ENCODE measurements at regions not wholly inside any gene's neighbourhood (a gene's known extent, or its start where the extent isn't known, plus 50 kb on each side); places are given as distances from the start of the nearest gene placed in this dataset.

GRCh38 chr16:8005096-8005860, 585.0 kb downstream of the TMEM114 start:
- Histone ChIP-seq H3K9ac (ENCODE audit: low read depth, low read length) (no peak overlapping the region), H3K36me3 (ENCODE audit: insufficient read depth, low read length) (no peaks in the 10 kb centered on the region), H3K9me3 (ENCODE audit: control insufficient read depth, insufficient read depth, low read length) (no peaks in the 10 kb centered on the region), H3K4me1 (ENCODE audit: insufficient read depth, low read length) (no peaks in the 10 kb centered on the region)

DNA sequence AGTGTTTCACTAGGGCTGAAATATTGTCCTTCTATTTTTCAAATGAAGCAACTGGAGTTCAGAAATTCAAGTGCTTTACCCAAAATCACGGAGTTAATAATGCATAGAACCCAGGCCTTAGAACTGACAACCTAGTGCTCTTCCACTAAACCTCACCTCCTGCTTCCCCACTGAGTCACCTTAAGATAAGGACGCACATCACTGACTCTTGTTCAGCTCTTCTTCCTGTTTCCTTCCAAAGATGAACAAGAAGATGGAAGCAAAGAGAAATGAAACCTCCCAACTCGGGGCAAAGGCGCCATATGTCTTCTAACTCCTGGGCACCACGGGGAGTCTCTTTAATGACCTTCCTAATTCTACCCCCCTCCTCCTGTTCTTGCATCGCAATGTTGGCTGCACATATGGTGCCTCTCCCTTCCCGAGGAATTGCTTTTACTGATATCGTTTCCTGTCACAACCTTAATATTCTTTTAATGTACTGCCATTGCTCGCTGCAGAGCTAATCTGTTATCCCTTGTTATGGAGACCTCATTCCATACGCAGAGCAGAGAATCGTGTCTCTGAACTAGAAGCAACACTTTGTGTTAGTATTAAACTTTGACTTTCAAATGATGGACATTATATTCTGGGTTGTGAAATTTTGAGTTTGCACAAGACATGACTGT, 591.4 kb downstream of the TMEM114 start:
- no peaks in the 10 kb centered on the region for H3K36me3 ChIP-seq (ENCODE audit: insufficient read depth, low read length)
- no peaks in the 10 kb centered on the region for H3K4me1 ChIP-seq (ENCODE audit: insufficient read depth, low read length)
- H3K9me3 ChIP-seq (ENCODE audit: control insufficient read depth, insufficient read depth, low read length), result no peaks in the 10 kb centered on the region
- no peak overlapping the region for H3K9ac ChIP-seq (ENCODE audit: low read depth, low read length)

- H3K9me3 ChIP-seq (ENCODE audit: control insufficient read depth, insufficient read depth, low read length), result no peaks in the 10 kb centered on the region
- no peaks in the 10 kb centered on the region for H3K36me3 ChIP-seq (ENCODE audit: insufficient read depth, low read length)
- no peaks in the 10 kb centered on the region for H3K4me1 ChIP-seq (ENCODE audit: insufficient read depth, low read length)
- no peak overlapping the region for H3K9ac ChIP-seq (ENCODE audit: low read depth, low read length)
Measured at GRCh38 chr16:7997966-7998365, 592.3 kb downstream of the TMEM114 start.

GRCh38 chr16:7992616-7993015, 597.7 kb downstream of the TMEM114 start:
- Histone ChIP-seq H3K4me1 (ENCODE audit: insufficient read depth, low read length) (no peaks in the 10 kb centered on the region), H3K9ac (ENCODE audit: low read depth, low read length) (no peak overlapping the region), H3K9me3 (ENCODE audit: control insufficient read depth, insufficient read depth, low read length) (no peaks in the 10 kb centered on the region), H3K36me3 (ENCODE audit: insufficient read depth, low read length) (no peaks in the 10 kb centered on the region)

DNA sequence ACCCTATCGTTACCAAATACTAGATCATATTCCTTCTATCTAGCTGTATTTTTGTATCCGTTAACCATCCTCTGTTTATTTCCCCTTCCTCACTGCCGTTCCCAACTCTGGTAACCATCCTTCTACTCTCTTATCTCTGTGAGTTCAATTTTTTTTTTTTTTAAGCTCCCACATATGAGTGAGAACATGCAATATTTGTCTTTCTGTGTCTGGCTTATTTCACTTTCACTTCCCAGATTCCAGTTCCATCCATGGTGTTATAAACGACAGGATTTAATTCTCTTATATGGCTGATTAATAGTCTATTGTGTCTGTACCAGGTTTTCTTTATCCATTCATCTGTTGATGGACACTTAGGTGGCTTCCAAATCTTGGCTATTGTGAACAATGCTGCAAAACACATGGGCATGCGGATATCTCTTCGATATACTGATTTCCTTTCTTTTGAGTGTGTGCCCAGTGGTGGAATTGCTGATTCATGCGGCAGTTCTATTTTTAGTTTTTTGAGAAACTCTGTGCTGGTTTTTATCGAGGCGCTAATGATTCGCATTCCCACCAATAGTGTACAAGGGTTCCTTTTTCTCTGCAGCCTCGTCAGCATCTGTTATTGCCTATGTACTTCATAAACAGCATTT, 599.6 kb downstream of the TMEM114 start:
- Histone ChIP-seq H3K36me3 (ENCODE audit: insufficient read depth, low read length) (no peaks in the 10 kb centered on the region), H3K4me1 (ENCODE audit: insufficient read depth, low read length) (no peaks in the 10 kb centered on the region; the same call in 1 of the 2 replicates), H3K9me3 (ENCODE audit: control insufficient read depth, insufficient read depth, low read length) (no peaks in the 10 kb centered on the region), H3K9ac (ENCODE audit: low read depth, low read length) (no peak overlapping the region)

DNA sequence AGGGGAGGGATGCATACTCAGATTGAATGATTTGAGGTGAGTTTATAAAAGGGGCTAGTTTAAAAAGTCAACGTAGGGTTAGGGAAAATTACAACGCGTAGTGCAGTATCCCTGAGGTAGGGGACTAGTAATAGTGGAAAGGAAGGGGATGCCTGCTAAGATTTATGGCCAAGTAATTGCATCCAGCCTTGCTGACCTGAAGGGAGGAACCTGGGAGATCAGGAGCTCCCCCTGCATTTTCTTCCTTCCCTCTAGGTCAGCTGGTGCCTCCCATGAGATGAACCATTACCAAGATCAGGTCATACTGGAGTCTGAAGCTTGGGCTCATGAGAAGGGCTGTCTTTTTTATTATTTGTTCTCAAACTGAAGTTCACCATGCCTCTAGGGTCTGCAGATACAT, 606.6 kb downstream of the TMEM114 start:
- Histone ChIP-seq H3K9ac (ENCODE audit: low read depth, low read length) (no peak overlapping the region), H3K9me3 (ENCODE audit: control insufficient read depth, insufficient read depth, low read length) (no peaks in the 10 kb centered on the region), H3K4me1 (ENCODE audit: insufficient read depth, low read length) (no peaks in the 10 kb centered on the region; the same call in 1 of the 2 replicates), H3K36me3 (ENCODE audit: insufficient read depth, low read length) (no peaks in the 10 kb centered on the region)

DNA sequence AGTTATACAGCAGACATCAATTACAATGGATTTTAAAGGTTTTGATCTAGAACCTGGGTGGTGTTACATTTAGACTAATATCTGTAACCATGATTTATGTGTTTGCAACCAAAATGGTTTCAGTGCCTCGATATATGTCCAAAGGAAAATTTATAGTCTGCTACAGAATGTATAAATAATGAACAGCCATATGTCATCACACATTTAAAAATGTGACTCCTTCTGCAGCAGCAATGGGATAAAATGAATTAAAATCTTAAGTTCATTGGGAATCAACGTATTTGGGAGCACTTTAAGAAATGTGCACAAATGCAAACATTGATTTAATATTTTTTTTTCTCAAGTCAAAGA, 610.2 kb downstream of the TMEM114 start:
- H3K4me1 ChIP-seq (ENCODE audit: insufficient read depth, low read length), result no peaks in the 10 kb centered on the region
- H3K9ac ChIP-seq (ENCODE audit: low read depth, low read length), result no peak overlapping the region
- no peaks in the 10 kb centered on the region for H3K9me3 ChIP-seq (ENCODE audit: control insufficient read depth, insufficient read depth, low read length)
- no peaks in the 10 kb centered on the region for H3K36me3 ChIP-seq (ENCODE audit: insufficient read depth, low read length)

DNA sequence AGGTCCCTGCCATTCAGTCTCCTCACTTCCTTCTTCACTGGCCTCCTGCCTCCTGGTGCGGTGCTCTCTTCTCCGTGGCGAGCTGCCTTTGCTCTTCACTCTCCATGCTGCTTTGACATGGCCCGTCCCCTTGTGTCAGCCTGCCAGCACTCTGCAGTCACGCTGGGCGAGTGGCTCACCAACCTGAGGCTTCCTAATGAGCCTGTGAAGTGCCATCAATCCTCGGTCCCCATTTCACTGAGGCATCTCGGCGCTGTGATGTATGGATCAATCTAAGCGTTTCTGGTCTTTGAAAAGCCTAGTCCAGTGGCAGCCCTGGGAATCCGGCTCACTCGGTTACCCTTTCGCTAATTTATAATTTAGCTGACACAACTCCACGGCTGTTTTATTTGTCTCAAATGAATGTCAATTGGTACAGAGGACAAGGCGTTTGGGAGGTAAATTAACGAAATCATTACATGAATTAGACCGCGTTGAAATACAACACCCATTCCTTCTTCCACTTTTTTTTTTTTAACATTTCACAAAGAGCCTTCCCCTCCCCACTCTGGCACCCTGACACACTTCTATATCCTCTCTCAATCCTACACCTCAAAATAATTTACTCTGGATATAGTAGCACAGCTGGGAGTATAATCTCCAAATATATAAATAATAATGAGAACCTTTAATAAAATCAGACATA, 610.7 kb downstream of the TMEM114 start:
- Histone ChIP-seq H3K36me3 (ENCODE audit: insufficient read depth, low read length) (no peaks in the 10 kb centered on the region), H3K9ac (ENCODE audit: low read depth, low read length) (no peak overlapping the region), H3K4me1 (ENCODE audit: insufficient read depth, low read length) (no peaks in the 10 kb centered on the region), H3K9me3 (ENCODE audit: control insufficient read depth, insufficient read depth, low read length) (no peaks in the 10 kb centered on the region)

GRCh38 chr16:7976563-7976962, 613.7 kb downstream of the TMEM114 start:
- Histone ChIP-seq H3K36me3 (ENCODE audit: insufficient read depth, low read length) (no peaks in the 10 kb centered on the region), H3K9me3 (ENCODE audit: control insufficient read depth, insufficient read depth, low read length) (no peaks in the 10 kb centered on the region), H3K9ac (ENCODE audit: low read depth, low read length) (no peak overlapping the region)

GRCh38 chr16:7976125-7976524, 614.2 kb downstream of the TMEM114 start:
- Histone ChIP-seq H3K9me3 (ENCODE audit: control insufficient read depth, insufficient read depth, low read length) (no peaks in the 10 kb centered on the region), H3K36me3 (ENCODE audit: insufficient read depth, low read length) (no peaks in the 10 kb centered on the region), H3K4me1 (ENCODE audit: insufficient read depth, low read length) (no peaks in the 10 kb centered on the region), H3K9ac (ENCODE audit: low read depth, low read length) (no peak overlapping the region)

More at GRCh38 chr16:7976563-7976962, 613.7 kb downstream of the TMEM114 start:
- H3K4me1 ChIP-seq (ENCODE audit: insufficient read depth, low read length), result no peaks in the 10 kb centered on the region

GRCh38 chr16:7967996-7968509, 622.3 kb downstream of the TMEM114 start:
- Histone ChIP-seq H3K9ac (ENCODE audit: low read depth, low read length) (no peak overlapping the region), H3K9me3 (ENCODE audit: control insufficient read depth, insufficient read depth, low read length) (no peaks in the 10 kb centered on the region), H3K36me3 (ENCODE audit: insufficient read depth, low read length) (no peaks in the 10 kb centered on the region), H3K4me1 (ENCODE audit: insufficient read depth, low read length) (no peaks in the 10 kb centered on the region)

DNA sequence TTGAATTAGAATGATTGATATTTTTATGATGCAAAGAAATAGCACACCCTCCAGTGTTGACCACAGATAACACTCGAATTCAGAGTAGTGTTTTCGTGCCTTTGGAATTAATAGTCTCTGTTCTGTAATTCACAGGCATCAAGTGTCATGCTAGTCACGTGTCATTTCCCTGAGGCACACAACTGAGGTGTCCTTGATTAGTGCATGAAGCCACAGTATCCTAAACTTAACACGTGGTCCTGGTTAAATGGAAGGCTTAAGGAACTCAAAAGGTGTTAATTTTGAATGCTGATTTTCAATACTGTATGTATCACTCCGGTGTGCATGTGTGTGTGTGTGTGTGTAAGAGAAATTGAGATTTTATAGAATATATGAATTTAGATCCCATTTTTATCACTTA, 625.6 kb downstream of the TMEM114 start:
- H3K9me3 ChIP-seq (ENCODE audit: control insufficient read depth, insufficient read depth, low read length), result no peaks in the 10 kb centered on the region
- H3K36me3 ChIP-seq (ENCODE audit: insufficient read depth, low read length), result no peaks in the 10 kb centered on the region
- no peak overlapping the region for H3K9ac ChIP-seq (ENCODE audit: low read depth, low read length)
- no peaks in the 10 kb centered on the region for H3K4me1 ChIP-seq (ENCODE audit: insufficient read depth, low read length)

- Histone ChIP-seq H3K36me3 (ENCODE audit: insufficient read depth, low read length) (no peaks in the 10 kb centered on the region), H3K9me3 (ENCODE audit: control insufficient read depth, insufficient read depth, low read length) (no peaks in the 10 kb centered on the region), H3K9ac (ENCODE audit: low read depth, low read length) (no peak overlapping the region), H3K4me1 (ENCODE audit: insufficient read depth, low read length) (no peaks in the 10 kb centered on the region)
Measured at GRCh38 chr16:7964167-7964566, 626.1 kb downstream of the TMEM114 start.

GRCh38 chr16:7962091-7962879, 628.0 kb downstream of the TMEM114 start:
- no peaks in the 10 kb centered on the region for H3K36me3 ChIP-seq (ENCODE audit: insufficient read depth, low read length)
- no peak overlapping the region for H3K9ac ChIP-seq (ENCODE audit: low read depth, low read length)
- no peaks in the 10 kb centered on the region for H3K9me3 ChIP-seq (ENCODE audit: control insufficient read depth, insufficient read depth, low read length)
- no peaks in the 10 kb centered on the region for H3K4me1 ChIP-seq (ENCODE audit: insufficient read depth, low read length)
